MM.1S (cell line): ENCODE measurements at regions not wholly inside any gene's neighbourhood (a gene's known extent, or its start where the extent isn't known, plus 50 kb on each side); places are given as distances from the start of the nearest gene placed in this dataset.

Experiments
- CTCF ChIP-seq: fragments of 300-600 bp; sonication (generic); IDR thresholded peaks from 2 replicates; pipeline ENCODE4 v1.5.1; 2016; ENCODE audit warnings: antibody characterized with exemption, low read length, mixed read lengths
- EZH2phosphoT487 ChIP-seq: fragments of 300-600 bp; sonication (generic); IDR thresholded peaks from 2 replicates; pipeline ENCODE4 v1.6.1; 2018; ENCODE audit warnings: antibody characterized with exemption, low read length

- TF ChIP-seq EZH2phosphoT487 = no peak
- TF ChIP-seq CTCF = no peak
Measured at GRCh38 chr12:34334953-34335743, 312.9 kb downstream of the ALG10 start.
